AG10803 (cell line): ENCODE measurements at regions not wholly inside any gene's neighbourhood (a gene's known extent, or its start where the extent isn't known, plus 50 kb on each side); places are given as distances from the start of the nearest gene placed in this dataset.

Source experiments
- DNase-seq: peaks from one replicate; pipeline ENCODE4 v3.0.0; 2010; ENCODE audit warnings: low read depth
- H3K4me3 ChIP-seq: 2 replicates; pipeline ENCODE4 v1.5.1; 2011; ENCODE audit warnings: mild to moderate bottlenecking, low read length, control low read depth
- CTCF ChIP-seq: conservative IDR thresholded peaks from 2 replicates; pipeline ENCODE4 v1.5.1; 2011; ENCODE audit warnings: mild to moderate bottlenecking, low read length, control low read depth, inconsistent platforms

DNA sequence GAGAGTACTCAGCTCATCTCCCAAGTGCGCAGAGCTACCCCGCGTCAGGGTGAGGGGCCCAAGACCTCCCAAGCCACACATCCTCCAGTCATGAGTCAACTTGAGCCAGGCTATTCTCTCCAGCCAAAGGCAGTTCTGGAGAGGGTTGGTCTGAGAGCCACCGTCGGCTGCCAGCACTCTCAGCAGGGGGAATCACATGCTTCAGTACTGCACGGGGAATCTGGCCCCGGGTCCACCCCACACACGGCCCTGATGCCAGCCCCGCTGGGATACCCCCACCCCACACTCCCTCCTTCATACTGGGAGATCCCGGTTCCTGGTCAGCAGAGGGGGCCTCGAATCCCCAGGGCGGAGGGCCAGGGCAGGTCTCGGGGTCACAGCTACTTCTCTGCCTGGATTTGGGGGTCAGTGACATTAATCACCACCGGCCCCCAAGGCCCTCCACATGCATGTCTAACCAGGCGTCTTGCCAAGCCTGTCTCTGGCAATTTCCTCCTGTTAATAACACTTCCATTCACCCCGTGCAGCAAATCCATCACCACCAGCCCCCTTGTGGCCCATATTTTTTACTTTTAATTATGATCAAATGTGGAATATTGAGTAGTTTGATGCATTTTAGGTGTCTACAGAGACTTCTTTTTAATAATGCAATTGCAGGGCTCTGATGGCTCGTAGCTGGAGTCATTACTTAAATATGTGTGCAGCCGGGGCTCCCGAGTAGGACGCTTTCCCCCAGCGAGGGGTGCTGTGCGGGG, 102.9 kb upstream of the PPP1R26 start:
- TF ChIP-seq CTCF = no peak
- no peak for DNase-seq

DNA sequence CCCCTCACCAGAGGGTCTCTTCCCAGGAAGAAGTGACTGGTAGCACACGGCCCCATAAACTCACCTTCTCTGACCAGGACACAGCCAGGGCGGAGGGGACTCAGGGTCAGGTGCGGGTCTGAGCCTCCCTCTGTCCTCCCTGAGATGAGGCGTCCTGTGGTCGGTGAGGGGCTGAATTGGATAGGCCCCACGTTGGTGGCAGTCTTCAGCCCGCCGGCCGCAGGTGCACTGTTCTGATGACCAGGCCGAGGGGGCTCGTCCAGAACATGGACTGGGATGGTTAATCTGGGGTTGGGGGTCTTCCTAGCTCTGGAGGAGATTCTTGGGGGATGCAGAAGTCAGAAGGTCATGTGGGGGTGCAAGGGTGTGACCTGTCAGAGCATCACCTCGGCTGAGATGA, 102.2 kb upstream of the PPP1R26 start:
- no peak overlapping the region for H3K4me3 ChIP-seq
- DNase-seq = no peak
- TF ChIP-seq CTCF = no peak

More for the DNA sequence above, 102.9 kb upstream of the PPP1R26 start:
- H3K4me3 ChIP-seq = no peak overlapping the region

DNA sequence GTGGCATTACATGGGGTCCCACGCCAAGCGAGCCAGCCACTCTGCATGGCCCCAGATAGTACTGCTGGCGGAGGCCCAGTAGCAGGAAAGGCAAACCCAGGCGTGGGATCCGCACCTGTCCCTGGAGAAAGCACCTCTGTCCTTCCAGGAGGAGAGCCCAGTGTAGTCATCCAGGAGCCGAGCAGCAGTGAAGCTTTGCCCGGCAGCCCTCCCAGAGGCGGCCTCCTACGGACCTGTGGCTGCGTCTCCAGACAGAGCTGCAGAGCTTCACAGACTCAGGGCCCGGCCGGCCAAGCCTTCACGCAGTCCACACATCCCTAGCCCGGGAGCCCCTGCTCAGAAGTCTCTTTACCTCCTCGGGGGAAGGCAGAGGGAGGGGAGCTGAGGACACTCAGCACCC, 100.8 kb upstream of the PPP1R26 start:
- TF ChIP-seq CTCF = no peak
- H3K4me3 ChIP-seq = no peak overlapping the region
- DNase-seq = no peak

DNA sequence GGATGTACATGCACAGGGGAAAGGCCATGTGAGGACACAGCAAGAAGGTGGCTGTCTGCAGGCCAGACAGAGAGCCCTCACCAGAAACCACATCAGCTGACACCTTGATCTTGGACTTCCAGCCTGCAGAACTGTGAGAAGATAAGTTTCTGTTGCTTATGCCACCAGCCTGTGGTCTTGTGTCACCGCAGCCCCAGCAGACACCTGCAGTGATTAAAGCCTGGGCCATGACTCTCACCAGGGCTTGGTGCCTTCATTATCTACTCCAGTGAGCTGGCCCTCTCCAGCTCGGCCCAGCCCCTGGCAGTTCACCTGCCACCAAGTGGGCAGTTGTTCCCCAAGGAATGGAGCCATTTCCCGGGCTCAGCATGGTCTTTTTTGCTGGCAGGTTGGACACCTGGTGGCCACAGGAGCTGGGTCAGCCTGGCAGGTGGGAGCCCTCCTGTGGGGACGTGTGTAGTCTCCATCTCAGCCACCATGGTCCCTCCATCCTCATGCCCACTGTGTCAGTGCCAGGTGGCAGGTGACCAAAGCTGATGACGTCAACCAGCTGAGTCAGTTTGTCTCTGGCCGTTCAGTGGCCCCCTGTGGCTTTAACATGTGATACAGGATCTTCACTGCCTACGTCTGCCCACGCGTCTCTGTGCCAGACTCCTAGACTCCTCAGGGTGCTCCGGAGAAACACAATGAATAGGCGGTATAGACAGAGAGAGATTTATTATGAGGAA, 99.9 kb upstream of the PPP1R26 start:
- no peak for TF ChIP-seq CTCF
- no peak for DNase-seq
- no peak overlapping the region for H3K4me3 ChIP-seq

GRCh38 chr9:135380311-135380960, 99.1 kb upstream of the PPP1R26 start:
- TF ChIP-seq CTCF = no peak
- no peak overlapping the region for H3K4me3 ChIP-seq
- no peak for DNase-seq

GRCh38 chr9:135381762-135382310, 97.7 kb upstream of the PPP1R26 start:
- no peak for DNase-seq
- TF ChIP-seq CTCF = no peak

More at GRCh38 chr9:135381762-135382310, 97.7 kb upstream of the PPP1R26 start:
- no peak overlapping the region for H3K4me3 ChIP-seq
